GM13977 (cell line): ENCODE measurements at regions not wholly inside any gene's neighbourhood (a gene's known extent, or its start where the extent isn't known, plus 50 kb on each side); places are given as distances from the start of the nearest gene placed in this dataset.

Experiments used
- DNase-seq: peaks from one replicate; pipeline ENCODE4 v3.0.0; 2012; ENCODE audit warnings: low spot score
- CTCF ChIP-seq: IDR thresholded peaks from 2 replicates; pipeline ENCODE4 v1.5.1; 2012; ENCODE audit warnings: mild to moderate bottlenecking, control low read depth; ENCODE audit not compliant: insufficient read depth; ENCODE audit errors: extremely low read depth, missing control alignments
- in situ Hi-C: fragments of 300-500 bp; cut with MboI; formaldehyde crosslinking; loops from one replicate; pipeline ENCODE4 v1.12.0; 2022; ENCODE audit warnings: low sequenced_read_pairs, low pct_unique_long_range_greater_than_20kb, mixed read lengths, inconsistent platforms; ENCODE audit not compliant: unreplicated experiment

GRCh38 chr10:6888434-6888833 lies 308.4 kb upstream of the PRKCQ start:
- in situ Hi-C loops, result no loop called here
- no peak for TF ChIP-seq CTCF
- DNase-seq, result no peak

GRCh38 chr10:6885284-6885683 lies 305.2 kb upstream of the PRKCQ start:
- in situ Hi-C loops, result no loop called here
- no peak for TF ChIP-seq CTCF
- DNase-seq, result no peak

- in situ Hi-C loops, result no loop called here
- TF ChIP-seq CTCF, result no peak
Observed at GRCh38 chr10:6881987-6882386, 301.9 kb upstream of the PRKCQ start.

GRCh38 chr10:6877722-6878392 lies 297.8 kb upstream of the PRKCQ start:
- no peak for DNase-seq
- no peak for TF ChIP-seq CTCF
- in situ Hi-C loops, result no loop called here

More at GRCh38 chr10:6881987-6882386, 301.9 kb upstream of the PRKCQ start:
- no peak for DNase-seq

GRCh38 chr10:6877336-6877721 lies 297.3 kb upstream of the PRKCQ start:
- no peak for DNase-seq
- TF ChIP-seq CTCF, result no peak
- in situ Hi-C loops, result no loop called here

- DNase-seq, result no peak
- in situ Hi-C loops, result no loop called here
- TF ChIP-seq CTCF, result no peak
Observed at GRCh38 chr10:6875269-6875865, 295.3 kb upstream of the PRKCQ start.

GRCh38 chr10:6871128-6871527 lies 291.1 kb upstream of the PRKCQ start:
- no peak for TF ChIP-seq CTCF
- DNase-seq, result no peak
- in situ Hi-C loops, result no loop called here
